ENCODE measurements at regions not wholly inside any gene's neighbourhood (a gene's known extent, or its start where the extent isn't known, plus 50 kb on each side); places are given as distances from the start of the nearest gene placed in this dataset.
A peak's percentile ranks its signal among the peaks of the same experiment; 100 is the strongest.

GRCh38 chr1:244157731-244158438 lies 106.8 kb downstream of the ZBTB18 start:
- Histone ChIP-seq H3K4me1 (ENCODE audit: control insufficient read depth in 1 of 2, insufficient read depth in 2 of 2, low read length in 2 of 2) (peaks cover 12 to 15% of the 10 kb centered on the region in 2 donors), H2AFZ (ENCODE audit: insufficient read depth, low read depth, low read length, poor library complexity, severe bottlenecking) (no peak overlapping the region), H3K79me2 (ENCODE audit: insufficient read depth, low read length) (no peaks in the 10 kb centered on the region), H3K9me3 (replicated peaks in 1 of 2; ENCODE audit: control insufficient read depth in 1 of 2, insufficient read depth in 1 of 2, low read length in 2 of 2) (no peaks in the 10 kb centered on the region), H4K20me1 (ENCODE audit: insufficient read depth, low read length) (no peaks in the 10 kb centered on the region), H3K4me3 (replicated peaks in 1 of 3; ENCODE audit: low read depth in 2 of 3, low read length in 3 of 3) (no peak overlapping the region), H3K27me3 (ENCODE audit: control insufficient read depth in 2 of 2, insufficient read depth in 2 of 2, low read length in 2 of 2) (no peaks in the 10 kb centered on the region), H3K4me2 (replicated peaks; ENCODE audit: extremely low read depth, low read length, poor library complexity, severe bottlenecking) (no peak overlapping the region), H3K27ac (ENCODE audit: low read depth in 1 of 2, low read length in 2 of 2) (no peak overlapping the region), H3K9ac (ENCODE audit: insufficient read depth, low read length, poor library complexity, severe bottlenecking) (no peak overlapping the region), H3K36me3 (replicated peaks in 1 of 2; ENCODE audit: control insufficient read depth in 1 of 2, insufficient read depth in 2 of 2, low read length in 2 of 2) (no peaks in the 10 kb centered on the region)
- intact Hi-C loops (cut with micrococcal nuclease): no loop called here
- Mint-ChIP-seq H3K9me3 (peaks cover 0 to 2% (median 0%) of the 10 kb centered on the region in 7 donors), H3K36me3 (peaks cover 0 to 2% of the 10 kb centered on the region in 2 donors), H3K4me3 (no peak overlapping the region), H3K27ac (no peak overlapping the region), H3K4me1 (peaks cover 21% of the 10 kb centered on the region), H3K27me3 (ENCODE audit: low read depth in 3 of 3) (peaks cover 0 to 2% (median 1%) of the 10 kb centered on the region in 3 donors)
- peak in 1 of 3 donors; percentile 37 for DNase-seq
- 100% methylated on average over 1 of the region's 3 CpGs for WGBS (ENCODE audit: insufficient coverage)
- TF ChIP-seq CTCF (IDR thresholded peaks at IDR 0.05): no peak

DNA sequence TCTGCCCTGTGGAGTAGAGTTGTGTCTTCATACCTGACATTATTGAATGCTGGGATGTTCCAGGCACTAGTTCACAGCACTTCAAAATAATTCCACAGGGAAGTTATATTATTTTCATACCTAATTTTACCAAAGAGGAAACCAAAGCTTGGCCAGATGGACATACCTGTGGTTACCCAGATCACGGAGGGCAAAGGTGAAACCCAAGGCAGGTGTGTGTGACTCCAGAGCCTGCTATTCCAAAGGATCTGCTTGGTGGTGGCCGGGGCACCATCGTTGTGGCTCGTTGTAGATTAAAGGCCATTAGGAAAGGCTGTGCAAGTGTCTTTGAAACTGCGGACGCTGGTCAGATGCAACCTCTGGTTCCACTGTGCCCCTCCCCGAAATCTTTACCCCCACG lies 108.6 kb downstream of the ZBTB18 start:
- TF ChIP-seq CTCF (IDR thresholded peaks at IDR 0.05): no peak
- H3K4me1 Mint-ChIP-seq: peaks cover 21% of the 10 kb centered on the region
- intact Hi-C loops (cut with micrococcal nuclease): no loop called here
- Histone ChIP-seq H3K9me3 (replicated peaks in 1 of 2; ENCODE audit: control insufficient read depth in 1 of 2, insufficient read depth in 1 of 2, low read length in 2 of 2) (no peaks in the 10 kb centered on the region), H3K36me3 (replicated peaks in 1 of 2; ENCODE audit: control insufficient read depth in 1 of 2, insufficient read depth in 2 of 2, low read length in 2 of 2) (no peaks in the 10 kb centered on the region), H2AFZ (ENCODE audit: insufficient read depth, low read depth, low read length, poor library complexity, severe bottlenecking) (no peak overlapping the region), H3K4me1 (ENCODE audit: control insufficient read depth in 1 of 2, insufficient read depth in 2 of 2, low read length in 2 of 2) (peaks cover 12 to 21% of the 10 kb centered on the region in 2 donors), H3K27ac (ENCODE audit: low read depth in 1 of 2, low read length in 2 of 2) (no peak overlapping the region), H3K79me2 (ENCODE audit: insufficient read depth, low read length) (no peaks in the 10 kb centered on the region), H4K20me1 (ENCODE audit: insufficient read depth, low read length) (no peaks in the 10 kb centered on the region), H3K27me3 (ENCODE audit: control insufficient read depth in 2 of 2, insufficient read depth in 2 of 2, low read length in 2 of 2) (no peaks in the 10 kb centered on the region), H3K9ac (ENCODE audit: insufficient read depth, low read length, poor library complexity, severe bottlenecking) (no peak overlapping the region), H3K4me3 (replicated peaks in 1 of 3; ENCODE audit: low read depth in 2 of 3, low read length in 3 of 3) (no peak overlapping the region), H3K4me2 (replicated peaks; ENCODE audit: extremely low read depth, low read length, poor library complexity, severe bottlenecking) (no peak overlapping the region)
- H3K27me3 Mint-ChIP-seq (ENCODE audit: low read depth in 3 of 3): peaks cover 0 to 2% (median 1%) of the 10 kb centered on the region in 3 donors
- no peak overlapping the region for H3K4me3 Mint-ChIP-seq
- peaks cover 0 to 2% of the 10 kb centered on the region in 2 donors for H3K36me3 Mint-ChIP-seq
- H3K9me3 Mint-ChIP-seq: peaks cover 0 to 2% (median 0%) of the 10 kb centered on the region in 7 donors
- H3K27ac Mint-ChIP-seq: peak overlapping the region in 2 of 7 donors; percentile 3 to 63
- 92% methylated on average over 8 of the region's 8 CpGs for WGBS (ENCODE audit: insufficient coverage)
- DNase-seq: no peak

Data from CD14-positive monocyte (primary cell).